Type B pancreatic cell (in vitro differentiated cells): ENCODE measurements at regions not wholly inside any gene's neighbourhood (a gene's known extent, or its start where the extent isn't known, plus 50 kb on each side); places are given as distances from the start of the nearest gene placed in this dataset.

Experiments
- DNase-seq: peaks from one replicate; pipeline ENCODE4 v3.0.0; 2021; ENCODE audit warnings: mixed read lengths; ENCODE audit not compliant: unreplicated experiment; ENCODE audit errors: extremely low spot score
- H3K27ac Mint-ChIP-seq: 2 replicates; pipeline ENCODE4 v1.8.0; 2021; ENCODE audit warnings: mild to moderate bottlenecking, mixed read lengths
- H3K27me3 Mint-ChIP-seq: 2 replicates; pipeline ENCODE4 v1.8.0; 2021; ENCODE audit warnings: mixed read lengths
- H3K36me3 Mint-ChIP-seq: 2 replicates; pipeline ENCODE4 v1.8.0; 2021; ENCODE audit warnings: mixed read lengths
- H3K4me1 Mint-ChIP-seq: one replicate; pipeline ENCODE4 v1.8.0; 2021; ENCODE audit warnings: mixed read lengths; ENCODE audit not compliant: unreplicated experiment
- H3K4me3 Mint-ChIP-seq: 2 replicates; pipeline ENCODE4 v1.8.0; 2021; ENCODE audit warnings: mild to moderate bottlenecking, mixed read lengths
- H3K9me3 Mint-ChIP-seq: 2 replicates; pipeline ENCODE4 v1.8.0; 2021; ENCODE audit warnings: mixed read lengths
- CTCF ChIP-seq: fragments of 200-600 bp; sonication (generic); conservative IDR thresholded peaks from 2 replicates; pipeline ENCODE4 v1.5.0; 2021; ENCODE audit warnings: antibody characterized with exemption, mild to moderate bottlenecking

- Mint-ChIP-seq H3K27me3 (no peaks in the 10 kb centered on the region), H3K36me3 (no peaks in the 10 kb centered on the region), H3K4me1 (no peaks in the 10 kb centered on the region), H3K4me3 (no peak overlapping the region), H3K27ac (no peak overlapping the region), H3K9me3 (no peaks in the 10 kb centered on the region)
- no peak for TF ChIP-seq CTCF
- no peak for DNase-seq
These were observed 213.6 kb downstream of the CDC14C start for GRCh38 chr7:49137978-49138377.

DNA sequence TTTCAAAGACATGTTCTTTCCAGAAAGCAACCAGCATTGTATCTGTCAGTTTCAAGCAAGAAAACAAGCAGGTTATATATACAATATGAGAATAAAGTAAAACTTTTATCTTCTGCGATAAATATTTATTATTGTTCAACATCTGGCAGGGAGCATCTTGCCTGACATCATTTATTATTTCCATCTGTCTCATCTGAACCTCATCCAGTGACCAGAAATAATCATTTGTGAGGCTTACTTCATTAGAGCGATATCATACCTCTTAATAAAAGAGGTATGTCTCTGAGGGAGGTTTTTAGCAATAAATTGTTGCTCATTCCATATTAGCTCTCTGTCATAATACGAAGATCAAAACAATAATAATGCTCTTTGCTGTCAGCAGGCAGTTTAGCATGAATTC lies 226.1 kb downstream of the CDC14C start:
- no peaks in the 10 kb centered on the region for H3K36me3 Mint-ChIP-seq
- H3K9me3 Mint-ChIP-seq = no peaks in the 10 kb centered on the region
- DNase-seq = no peak
- no peak overlapping the region for H3K4me3 Mint-ChIP-seq
- no peak for TF ChIP-seq CTCF
- H3K27ac Mint-ChIP-seq = no peak overlapping the region
- no peaks in the 10 kb centered on the region for H3K4me1 Mint-ChIP-seq
- H3K27me3 Mint-ChIP-seq = peaks cover 3% of the 10 kb centered on the region

DNA sequence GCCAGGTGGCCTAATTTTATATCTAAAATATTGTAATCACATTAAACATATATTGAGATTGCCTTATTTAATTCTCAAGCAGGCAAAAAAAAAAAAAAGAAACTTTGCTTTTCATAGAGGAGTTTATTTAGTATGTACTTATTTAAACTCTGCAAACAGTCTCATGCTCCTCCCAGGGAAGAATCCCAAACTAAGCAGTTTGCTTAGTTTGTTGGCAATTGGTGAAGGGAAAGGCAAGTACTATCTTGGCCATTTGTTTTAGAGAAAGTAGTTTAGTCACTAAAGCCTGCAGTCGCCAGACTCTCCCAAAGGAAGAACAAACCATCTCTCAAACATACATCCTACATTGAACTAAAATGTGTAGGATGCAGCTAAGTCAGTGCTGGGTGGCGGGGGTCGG lies 226.8 kb downstream of the CDC14C start:
- Mint-ChIP-seq H3K27me3 (peaks cover 3% of the 10 kb centered on the region), H3K36me3 (no peaks in the 10 kb centered on the region), H3K27ac (no peak overlapping the region), H3K4me1 (no peaks in the 10 kb centered on the region), H3K4me3 (no peak overlapping the region), H3K9me3 (no peaks in the 10 kb centered on the region)
- DNase-seq = no peak
- no peak for TF ChIP-seq CTCF

- no peaks in the 10 kb centered on the region for H3K4me1 Mint-ChIP-seq
- TF ChIP-seq CTCF = no peak
- H3K27ac Mint-ChIP-seq = no peak overlapping the region
- H3K4me3 Mint-ChIP-seq = no peak overlapping the region
- H3K9me3 Mint-ChIP-seq = no peaks in the 10 kb centered on the region
- H3K36me3 Mint-ChIP-seq = no peaks in the 10 kb centered on the region
- DNase-seq = no peak
- H3K27me3 Mint-ChIP-seq = no peaks in the 10 kb centered on the region
These were observed 234.0 kb downstream of the CDC14C start for GRCh38 chr7:49158321-49158720.

GRCh38 chr7:49159536-49159935 lies 235.2 kb downstream of the CDC14C start:
- no peaks in the 10 kb centered on the region for H3K36me3 Mint-ChIP-seq

More at GRCh38 chr7:49159536-49159935, 235.2 kb downstream of the CDC14C start:
- TF ChIP-seq CTCF = no peak
- no peaks in the 10 kb centered on the region for H3K27me3 Mint-ChIP-seq
- H3K4me1 Mint-ChIP-seq = no peaks in the 10 kb centered on the region
- DNase-seq = no peak
- H3K4me3 Mint-ChIP-seq = no peak overlapping the region
- no peak overlapping the region for H3K27ac Mint-ChIP-seq
- no peaks in the 10 kb centered on the region for H3K9me3 Mint-ChIP-seq
